ENCODE measurements at regions not wholly inside any gene's neighbourhood (a gene's known extent, or its start where the extent isn't known, plus 50 kb on each side); places are given as distances from the start of the nearest gene placed in this dataset.

DNA sequence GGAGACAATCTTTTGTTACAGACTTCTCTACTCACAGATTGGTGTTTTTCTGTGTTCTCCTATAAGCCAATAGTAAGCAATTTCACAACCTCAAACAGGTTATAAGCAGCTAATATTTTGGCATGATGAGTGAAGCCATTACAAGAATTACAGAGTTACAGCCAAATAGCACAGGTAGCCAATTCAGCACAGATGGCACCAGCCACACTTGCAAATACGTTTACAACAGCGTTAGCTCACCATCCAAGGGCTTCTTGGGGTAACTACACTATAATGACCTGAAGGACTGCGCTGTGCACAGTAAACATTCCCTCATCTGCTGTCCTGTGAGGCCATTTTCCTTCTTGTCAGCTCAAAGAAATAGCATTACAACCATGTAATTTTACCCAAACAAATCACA, 428.6 kb downstream of the TCERG1L start:
- TF ChIP-seq CTCF (IDR thresholded peaks at IDR 0.05) (no peak), POLR2A (IDR thresholded peaks at IDR 0.05) (no peak)
